SKM-1 treated with dmso at 0.1 percent for 144 hours (cell line): ENCODE measurements at regions not wholly inside any gene's neighbourhood (a gene's known extent, or its start where the extent isn't known, plus 50 kb on each side); places are given as distances from the start of the nearest gene placed in this dataset.
A peak's percentile ranks its signal among the peaks of the same experiment; 100 is the strongest.

Experiments
- DNase-seq: peaks from one replicate; lab custom pipeline; 2025; ENCODE audit not compliant: unreplicated experiment; lab: John Stamatoyannopoulos, UW

DNA sequence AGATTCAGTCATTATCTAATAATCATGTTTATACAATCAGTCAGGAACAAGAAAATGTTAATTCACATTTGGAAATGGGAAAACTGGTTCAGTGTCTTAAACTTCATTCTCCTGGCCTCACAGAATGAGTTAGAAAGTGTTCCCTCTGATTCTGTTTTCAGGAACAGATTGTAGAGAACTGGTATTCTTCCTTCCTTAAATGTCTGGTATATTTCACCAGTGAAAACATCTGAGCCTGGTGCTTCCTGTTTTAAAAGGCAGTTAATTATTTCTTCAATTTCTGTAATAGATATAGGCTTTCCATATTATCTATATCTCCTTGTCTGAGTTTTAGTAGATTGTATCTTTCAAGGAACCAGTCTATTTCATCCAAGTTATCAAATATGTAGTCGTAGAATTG lies 97.1 kb upstream of the TMEM168 start:
- DNase-seq: peak; percentile 41

DNA sequence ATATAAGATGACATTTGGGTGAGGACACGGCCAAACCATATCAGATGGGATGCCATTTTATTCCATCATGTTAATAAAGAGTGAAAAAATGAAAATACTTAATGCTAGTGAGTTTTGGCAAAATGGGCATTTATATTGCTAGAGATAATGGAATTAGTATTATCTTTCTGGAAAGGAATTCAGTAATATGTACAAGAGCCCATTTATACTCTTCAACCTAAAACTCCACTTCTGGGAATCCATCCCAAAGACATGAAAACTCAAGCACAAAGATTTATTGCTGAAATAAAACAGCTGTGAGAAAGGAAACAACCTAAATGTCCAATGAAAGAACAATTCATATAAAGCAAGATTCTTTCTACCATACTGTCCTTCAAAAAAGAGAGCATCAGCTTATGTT lies 96.0 kb upstream of the TMEM168 start:
- no peak for DNase-seq

DNA sequence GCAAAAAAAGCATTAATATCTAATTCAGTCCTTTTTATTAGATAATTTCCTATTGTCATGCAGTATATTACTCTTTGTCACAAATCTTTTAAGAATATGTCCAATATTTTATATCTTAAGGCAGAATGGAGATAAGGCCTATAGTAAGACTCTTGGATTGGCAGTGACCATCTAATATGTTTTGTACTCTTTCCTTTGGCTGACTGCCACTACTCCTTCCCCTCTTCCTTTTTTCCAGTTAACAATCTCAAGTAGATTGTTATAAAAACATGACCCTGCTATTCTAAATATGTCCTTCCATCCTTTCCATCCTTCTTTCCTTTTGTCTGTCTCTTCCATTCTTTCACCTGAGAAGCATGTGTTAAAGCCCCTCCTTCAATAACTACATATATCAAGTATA lies 92.8 kb upstream of the TMEM168 start:
- DNase-seq: no peak

DNA sequence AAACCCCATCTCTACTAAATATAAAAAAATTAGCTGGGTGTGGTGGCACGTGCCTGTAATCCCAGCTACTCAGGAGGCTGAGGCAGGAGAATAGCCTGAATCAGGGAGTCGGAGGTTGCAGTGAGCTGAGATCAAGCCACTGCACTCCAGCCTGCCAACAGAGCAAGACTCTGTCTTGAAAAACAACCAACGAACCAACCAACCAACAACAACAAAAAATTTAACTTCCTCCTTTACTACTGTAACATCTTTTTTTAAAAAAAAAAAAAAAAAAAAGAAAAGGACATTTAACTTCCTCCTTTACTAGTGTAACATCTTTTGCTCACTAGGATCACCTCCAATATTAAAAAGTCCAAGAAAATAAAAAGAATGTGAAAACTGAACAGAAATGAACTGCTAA lies 92.3 kb upstream of the TMEM168 start:
- no peak for DNase-seq

DNA sequence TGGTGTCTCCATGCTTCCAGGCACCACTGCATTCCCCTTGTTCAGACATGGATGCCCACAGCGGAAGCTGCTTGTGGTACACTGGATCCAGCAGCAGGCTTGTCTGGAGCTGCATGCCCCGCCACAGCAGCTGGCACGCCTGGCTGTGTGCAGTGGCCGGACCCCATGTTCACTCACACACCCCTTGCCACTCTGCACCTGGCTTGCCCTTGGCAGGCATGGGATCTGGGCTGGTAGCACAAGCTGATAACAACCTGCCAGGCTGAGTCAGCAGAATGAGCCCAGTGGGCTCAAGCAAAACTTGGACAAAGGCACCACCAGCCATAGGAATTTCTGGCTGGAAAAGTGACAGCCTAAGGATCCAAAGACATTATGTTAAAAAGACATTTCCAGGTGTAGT lies 91.8 kb upstream of the TMEM168 start:
- DNase-seq: no peak

DNA sequence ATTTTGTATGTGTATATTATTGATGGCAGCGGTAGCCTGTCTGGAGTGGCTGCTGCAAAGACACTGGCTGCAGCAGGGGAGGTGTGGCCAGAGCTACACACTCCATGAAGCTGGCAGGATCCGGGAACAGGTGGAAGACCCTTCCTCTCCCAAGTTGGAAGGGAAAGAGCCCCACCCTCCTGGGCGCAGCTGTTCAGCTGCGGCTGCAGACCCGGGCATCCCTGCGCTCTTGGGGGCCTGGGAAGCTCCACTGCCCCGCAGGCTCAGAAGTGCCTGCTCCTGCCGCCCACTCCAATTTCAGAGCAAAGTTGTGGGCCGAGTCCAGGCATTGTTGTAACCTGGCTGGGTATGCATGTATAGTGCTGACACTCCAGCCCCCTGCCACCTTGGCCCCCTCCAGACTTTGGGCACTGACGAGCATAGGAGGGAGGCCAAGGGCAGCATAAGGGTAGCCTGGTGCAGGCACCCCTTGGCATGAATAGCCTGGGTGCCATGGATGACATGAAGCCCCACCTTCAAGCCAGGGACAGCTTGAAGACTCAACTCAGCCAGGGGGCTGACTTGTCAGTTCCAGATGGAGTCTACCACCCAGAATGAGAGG lies 90.7 kb upstream of the TMEM168 start:
- no peak for DNase-seq

DNA sequence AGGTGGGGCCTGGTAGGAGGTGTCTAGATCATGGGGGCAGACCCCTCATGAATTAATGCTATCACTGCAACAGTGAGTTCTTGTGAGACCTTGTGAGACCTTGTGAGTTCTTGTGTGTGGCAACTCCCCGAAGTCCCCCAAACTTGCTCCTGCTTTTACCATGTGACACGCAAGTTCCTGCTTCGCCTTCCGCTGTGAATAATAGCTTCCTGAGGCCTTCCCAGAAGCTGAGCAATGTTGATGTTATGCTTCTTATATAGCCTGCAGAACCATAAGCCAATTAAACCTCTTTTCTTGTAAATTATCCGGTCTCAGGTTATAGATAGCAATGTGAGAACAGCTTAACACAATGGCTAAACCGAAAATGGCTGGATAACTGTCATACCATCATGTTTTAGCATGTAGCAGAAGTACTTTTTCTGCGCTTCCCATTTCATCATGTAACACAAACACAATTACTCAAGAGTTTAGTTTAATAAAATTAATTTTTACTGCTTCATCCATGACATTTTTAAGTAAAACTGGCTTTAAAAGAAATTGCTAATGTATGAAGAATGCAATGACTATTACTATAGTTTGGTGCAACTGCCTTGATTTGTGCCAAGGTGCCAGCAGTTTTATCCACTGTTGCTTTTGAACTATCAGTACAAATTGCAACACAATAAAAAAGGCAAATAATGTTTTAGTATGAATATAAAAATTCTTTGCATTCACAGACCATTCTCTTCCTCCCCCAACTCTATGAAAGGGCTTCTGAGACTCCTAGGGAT lies 87.7 kb upstream of the TMEM168 start:
- no peak for DNase-seq

DNA sequence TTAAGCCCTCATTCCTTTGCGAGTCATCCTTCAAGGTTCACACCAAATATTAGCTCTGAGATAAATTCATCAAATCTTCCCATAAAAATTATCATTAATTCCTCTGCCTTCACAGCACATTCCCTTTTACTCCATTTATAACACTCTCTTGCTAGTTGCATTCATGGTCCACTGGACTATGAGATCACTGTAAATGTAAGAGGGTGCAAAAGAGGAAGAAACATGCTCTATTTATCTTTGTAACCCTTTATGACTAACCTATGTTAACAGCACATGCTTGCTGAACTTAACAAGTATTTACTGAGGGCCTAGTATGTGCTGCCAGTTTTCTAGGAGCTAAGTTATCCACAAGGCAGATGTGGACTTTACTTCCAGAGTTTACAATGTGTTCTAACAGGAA lies 86.7 kb upstream of the TMEM168 start:
- DNase-seq: no peak

DNA sequence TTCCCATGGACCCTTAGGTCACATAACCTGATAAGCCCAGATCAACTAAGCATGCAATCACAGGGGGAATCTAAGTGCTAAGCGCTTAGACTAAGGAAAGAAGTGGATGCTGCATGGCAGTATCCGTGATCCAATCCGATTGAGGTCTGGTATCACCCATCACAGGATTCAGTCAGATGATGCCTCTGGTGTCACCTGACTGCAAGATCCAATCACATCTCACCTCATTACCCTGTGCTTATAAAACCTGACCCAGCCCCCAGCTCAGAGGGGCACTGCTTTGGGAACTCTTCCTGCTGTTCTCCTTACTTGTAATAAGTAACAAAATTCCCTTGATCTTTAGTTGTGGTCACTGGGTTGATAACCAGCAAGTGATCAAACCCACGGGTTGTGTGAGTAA lies 84.7 kb upstream of the TMEM168 start:
- DNase-seq: no peak

DNA sequence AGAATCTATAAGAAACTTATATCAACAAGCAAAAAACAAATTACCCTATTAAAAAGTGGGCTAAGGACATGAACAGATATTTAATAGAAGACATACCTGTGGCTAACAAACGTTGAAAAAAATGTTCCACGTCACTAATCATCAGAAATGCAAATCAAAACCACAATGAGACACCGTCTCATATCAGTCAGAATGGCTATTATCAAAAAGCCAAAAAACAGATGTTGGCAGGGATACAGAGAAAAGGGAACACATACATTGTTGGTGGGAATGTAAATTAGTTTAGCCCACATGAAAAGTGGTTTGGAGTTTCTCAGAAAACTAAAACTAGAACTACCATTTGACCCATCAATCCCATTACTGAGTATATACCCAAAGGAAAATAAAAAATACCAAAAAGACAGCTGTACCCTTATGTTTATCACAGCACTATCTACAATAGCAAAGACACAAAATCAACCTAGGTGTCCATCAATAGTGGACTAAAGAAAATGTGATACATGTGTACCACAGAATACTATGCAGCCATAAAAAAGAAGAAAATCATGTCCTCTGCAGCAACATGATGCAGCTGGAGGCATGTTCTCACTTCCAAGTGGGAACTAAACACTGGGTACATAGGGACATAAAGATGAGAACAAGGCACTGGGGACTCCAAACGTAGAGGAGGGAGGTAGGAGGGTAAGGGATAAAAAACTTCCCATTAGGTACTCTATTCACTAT lies 83.8 kb upstream of the TMEM168 start:
- no peak for DNase-seq

DNA sequence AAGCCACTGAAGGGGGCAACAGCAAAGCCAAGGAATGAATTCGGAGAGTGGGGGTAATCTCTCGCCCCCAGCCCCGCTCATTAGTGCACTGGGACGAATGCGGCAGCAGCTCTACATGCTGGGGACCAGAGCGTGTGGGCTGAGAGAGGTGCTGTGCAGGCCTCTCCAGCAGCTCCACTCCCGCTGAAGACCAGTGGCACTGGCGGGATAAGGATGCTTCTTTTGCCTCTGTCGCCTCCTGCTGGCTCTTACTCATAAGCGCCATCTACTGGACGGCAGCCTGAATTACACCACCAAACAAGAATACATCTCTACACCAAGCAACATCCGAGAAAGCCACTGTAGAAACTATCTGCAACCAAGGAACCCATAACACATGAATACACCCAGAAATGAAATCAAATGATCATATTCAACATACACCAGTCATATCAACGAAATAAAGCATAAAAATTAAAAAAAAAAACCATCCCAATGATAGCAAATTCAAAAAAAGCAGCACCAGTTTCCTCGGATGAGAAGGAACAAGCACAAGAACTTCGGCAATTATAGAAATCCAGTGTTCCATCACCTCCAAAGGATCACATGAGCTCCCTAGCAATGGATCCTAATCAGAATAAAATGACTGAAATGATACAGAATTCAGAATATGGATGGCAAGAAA lies 79.0 kb upstream of the TMEM168 start:
- DNase-seq: peak; percentile 48

DNA sequence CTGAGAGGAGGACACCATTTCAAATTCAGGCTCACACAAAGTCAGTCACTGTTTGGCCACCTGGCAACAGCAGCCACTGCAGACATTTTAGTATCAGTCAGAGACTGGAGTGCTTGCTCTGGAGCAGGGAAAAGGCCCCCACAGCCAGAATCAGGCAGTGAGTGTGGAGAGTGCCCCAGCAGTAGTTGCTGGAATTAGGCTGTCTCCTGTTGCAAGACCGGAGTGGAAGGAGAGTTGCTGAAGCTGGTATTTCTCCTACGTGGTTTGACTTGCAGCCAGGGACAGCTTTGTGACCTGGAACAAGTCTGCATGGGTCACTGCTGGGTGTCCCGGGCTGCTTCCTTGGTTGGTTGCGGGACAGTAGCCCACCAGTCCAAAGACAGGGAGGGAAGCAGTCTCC lies 78.4 kb upstream of the TMEM168 start:
- DNase-seq: no peak

DNA sequence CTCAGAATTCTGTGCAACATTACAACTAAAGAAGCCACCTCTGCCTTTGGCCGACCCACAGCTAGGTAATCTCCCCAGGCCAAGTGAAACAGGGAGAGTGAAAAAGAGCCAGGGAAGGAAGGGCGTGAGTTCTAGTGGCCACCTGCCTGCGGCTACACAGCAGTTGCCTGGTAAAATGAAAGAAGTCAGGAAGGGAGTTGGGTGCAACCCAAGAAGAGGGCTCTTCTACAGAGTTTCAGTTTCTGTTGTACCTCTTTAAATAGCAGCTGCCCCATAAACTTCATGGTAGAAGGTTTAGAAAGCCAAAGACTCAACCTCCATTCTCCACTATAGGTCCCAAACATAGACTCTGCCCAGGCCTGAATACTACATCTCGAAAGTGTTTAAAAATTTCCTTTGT lies 76.2 kb upstream of the TMEM168 start:
- DNase-seq: no peak

DNA sequence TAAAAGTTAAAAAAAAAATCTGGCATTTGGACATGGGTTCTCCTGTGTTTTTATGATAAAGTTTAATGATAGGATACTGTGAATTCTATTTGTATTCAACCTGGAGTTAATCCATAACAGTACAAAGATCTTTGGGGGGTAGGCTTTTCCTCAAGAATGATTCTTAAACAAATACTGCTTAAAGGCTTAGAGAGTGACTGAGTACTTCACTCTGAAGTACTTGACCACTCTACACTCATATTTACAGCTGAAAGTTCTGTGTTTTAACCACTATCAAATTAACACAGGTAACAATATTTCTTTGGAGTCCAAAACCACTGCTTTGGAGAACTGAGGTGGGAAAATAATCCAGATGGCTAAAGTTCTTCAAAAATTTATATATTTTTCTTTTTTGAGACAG lies 74.2 kb upstream of the TMEM168 start:
- DNase-seq: no peak

DNA sequence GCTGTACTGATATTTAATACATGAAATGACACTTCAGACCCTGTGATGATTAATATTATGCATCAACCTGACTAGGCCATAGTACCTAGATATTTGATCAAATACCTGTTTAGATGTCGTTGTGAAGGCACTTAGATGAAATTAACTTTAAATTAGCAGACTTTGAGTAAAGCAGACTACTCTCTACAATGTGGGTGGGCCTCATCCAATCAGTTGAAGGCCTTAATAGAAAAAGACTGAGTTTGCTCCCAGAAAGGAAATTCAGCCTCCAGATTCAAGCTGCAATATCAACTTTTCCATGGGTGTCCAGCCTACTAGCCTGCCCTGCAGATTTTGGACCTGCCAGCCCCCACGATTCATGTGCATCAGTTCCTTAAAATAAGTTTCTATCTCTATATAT lies 68.6 kb upstream of the TMEM168 start:
- no peak for DNase-seq

DNA sequence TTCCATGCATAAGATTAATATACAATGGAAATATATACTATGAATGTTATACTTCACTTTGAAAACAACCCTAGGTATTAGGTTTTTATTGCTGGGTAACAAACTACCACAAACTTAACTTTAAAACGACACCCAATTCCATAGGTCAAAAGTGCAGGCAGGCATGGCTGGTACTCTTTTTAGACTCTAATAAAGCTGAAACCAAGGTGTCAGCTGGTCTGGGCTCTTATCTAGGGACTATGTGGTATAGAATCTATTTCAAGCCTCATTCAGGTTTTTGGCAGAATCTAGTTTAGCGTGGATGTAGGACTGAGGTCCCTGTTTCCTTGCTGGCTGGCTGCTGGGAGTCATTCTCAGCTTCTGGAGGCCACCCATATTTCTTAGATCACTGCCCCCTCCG lies 65.0 kb upstream of the TMEM168 start:
- no peak for DNase-seq

DNA sequence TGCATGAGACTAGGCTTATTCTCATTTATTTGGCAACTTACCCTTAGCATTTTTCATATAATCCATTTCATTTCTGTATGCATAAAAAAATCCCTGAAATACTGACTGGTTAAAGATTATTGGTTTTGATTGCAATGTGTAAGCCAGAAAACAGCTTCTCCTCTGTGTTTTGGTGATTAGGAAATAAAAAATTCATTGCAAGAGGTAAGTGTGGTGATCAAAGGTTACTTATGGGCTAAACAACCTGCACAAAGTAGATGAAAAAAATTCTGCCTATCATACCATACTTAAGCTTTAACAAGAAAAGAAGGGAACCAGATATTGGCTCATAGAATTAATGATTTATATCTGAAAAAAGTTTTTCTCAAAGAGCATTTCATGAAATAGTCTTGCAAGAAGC lies 64.0 kb upstream of the TMEM168 start:
- no peak for DNase-seq

DNA sequence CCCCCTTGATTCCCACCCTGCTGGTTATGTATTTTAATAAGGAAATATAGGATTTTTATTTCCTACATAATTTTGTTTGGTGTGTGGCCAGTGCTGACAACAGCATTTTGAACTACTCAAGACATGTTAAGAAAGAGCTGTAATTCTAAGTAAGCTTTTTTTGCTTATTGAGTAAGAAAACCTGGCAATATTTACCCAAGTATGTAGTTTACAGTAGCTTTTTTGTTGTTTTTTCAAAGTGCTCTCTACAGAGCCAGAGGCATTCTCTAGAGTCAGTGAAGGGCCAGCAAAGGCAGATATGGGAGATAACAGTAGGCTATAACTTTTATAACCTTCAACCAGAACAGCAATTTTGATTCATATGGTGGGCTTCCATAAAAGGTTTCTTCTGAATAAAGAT lies 63.2 kb upstream of the TMEM168 start:
- DNase-seq: no peak

DNA sequence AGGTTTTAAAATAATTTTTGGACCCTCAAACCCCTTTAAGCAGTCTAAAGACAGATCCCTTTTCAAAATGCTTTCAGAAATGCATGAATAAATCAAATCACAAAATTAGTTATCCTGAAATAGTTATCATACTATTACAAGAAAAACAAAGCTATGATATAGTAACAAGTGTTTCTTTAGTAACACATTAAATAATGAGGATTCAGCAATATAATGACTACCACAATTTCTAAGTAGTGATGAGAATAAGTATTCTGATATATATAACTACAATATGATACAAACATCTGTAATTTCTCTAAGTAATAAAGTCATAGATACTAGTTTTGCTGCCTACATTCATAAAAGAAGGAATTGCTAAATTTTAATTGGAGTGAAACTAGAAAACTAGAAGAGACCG lies 53.0 kb upstream of the TMEM168 start:
- no peak for DNase-seq
